ENCODE measurements at regions not wholly inside any gene's neighbourhood (a gene's known extent, or its start where the extent isn't known, plus 50 kb on each side); places are given as distances from the start of the nearest gene placed in this dataset.

DNA sequence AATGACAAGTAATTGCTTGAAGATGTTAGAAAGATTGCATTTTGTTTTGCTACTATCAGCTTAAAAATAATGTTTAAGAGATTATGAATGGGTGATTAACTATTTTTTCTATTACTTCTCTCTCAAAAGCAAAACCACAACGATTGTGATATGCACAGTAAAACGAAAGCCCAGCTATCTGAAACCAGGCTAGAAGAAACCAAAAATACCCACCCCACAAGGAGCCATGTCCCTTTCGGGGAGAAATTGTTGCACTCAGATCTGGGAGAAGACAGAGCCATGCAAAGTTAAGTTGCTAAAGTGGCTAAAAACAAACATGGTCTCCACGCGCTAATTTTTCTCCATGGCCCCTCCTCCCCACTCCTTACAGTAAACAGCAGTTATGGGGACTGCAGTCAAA lies 173.6 kb downstream of the RPS24 start:
- TF ChIP-seq, protein P1, sequence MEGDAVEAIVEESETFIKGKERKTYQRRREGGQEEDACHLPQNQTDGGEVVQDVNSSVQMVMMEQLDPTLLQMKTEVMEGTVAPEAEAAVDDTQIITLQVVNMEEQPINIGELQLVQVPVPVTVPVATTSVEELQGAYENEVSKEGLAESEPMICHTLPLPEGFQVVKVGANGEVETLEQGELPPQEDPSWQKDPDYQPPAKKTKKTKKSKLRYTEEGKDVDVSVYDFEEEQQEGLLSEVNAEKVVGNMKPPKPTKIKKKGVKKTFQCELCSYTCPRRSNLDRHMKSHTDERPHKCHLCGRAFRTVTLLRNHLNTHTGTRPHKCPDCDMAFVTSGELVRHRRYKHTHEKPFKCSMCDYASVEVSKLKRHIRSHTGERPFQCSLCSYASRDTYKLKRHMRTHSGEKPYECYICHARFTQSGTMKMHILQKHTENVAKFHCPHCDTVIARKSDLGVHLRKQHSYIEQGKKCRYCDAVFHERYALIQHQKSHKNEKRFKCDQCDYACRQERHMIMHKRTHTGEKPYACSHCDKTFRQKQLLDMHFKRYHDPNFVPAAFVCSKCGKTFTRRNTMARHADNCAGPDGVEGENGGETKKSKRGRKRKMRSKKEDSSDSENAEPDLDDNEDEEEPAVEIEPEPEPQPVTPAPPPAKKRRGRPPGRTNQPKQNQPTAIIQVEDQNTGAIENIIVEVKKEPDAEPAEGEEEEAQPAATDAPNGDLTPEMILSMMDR (IDR thresholded peaks at IDR 0.05; ENCODE audit: low read length): no peak
- TF ChIP-seq EZH2 (IDR thresholded peaks at IDR 0.05; ENCODE audit: borderline replicate concordance, low read length): no peak
